GM20000 (cell line): ENCODE measurements at regions not wholly inside any gene's neighbourhood (a gene's known extent, or its start where the extent isn't known, plus 50 kb on each side); places are given as distances from the start of the nearest gene placed in this dataset.
"Not testable (repeated sequence)": the region's sequence is repeated elsewhere in the genome, so short reads cannot be mapped to it uniquely, and the experiment has no call there.

Experiments used
- DNase-seq: peaks from one replicate; pipeline ENCODE4 v3.0.0; 2012; ENCODE audit warnings: low spot score
- TF ChIP-seq, protein P1 (sequence below): IDR thresholded peaks from 2 replicates; pipeline ENCODE4 v1.5.1; 2012; ENCODE audit warnings: mild to moderate bottlenecking, control low read depth; ENCODE audit errors: extremely low read depth, missing control alignments

GRCh38 chrX:114201622-114202021, 382.3 kb upstream of the HTR2C start:
- DNase-seq = no peak
- TF ChIP-seq, protein P1, sequence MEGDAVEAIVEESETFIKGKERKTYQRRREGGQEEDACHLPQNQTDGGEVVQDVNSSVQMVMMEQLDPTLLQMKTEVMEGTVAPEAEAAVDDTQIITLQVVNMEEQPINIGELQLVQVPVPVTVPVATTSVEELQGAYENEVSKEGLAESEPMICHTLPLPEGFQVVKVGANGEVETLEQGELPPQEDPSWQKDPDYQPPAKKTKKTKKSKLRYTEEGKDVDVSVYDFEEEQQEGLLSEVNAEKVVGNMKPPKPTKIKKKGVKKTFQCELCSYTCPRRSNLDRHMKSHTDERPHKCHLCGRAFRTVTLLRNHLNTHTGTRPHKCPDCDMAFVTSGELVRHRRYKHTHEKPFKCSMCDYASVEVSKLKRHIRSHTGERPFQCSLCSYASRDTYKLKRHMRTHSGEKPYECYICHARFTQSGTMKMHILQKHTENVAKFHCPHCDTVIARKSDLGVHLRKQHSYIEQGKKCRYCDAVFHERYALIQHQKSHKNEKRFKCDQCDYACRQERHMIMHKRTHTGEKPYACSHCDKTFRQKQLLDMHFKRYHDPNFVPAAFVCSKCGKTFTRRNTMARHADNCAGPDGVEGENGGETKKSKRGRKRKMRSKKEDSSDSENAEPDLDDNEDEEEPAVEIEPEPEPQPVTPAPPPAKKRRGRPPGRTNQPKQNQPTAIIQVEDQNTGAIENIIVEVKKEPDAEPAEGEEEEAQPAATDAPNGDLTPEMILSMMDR = no peak

GRCh38 chrX:114181195-114181594, 402.7 kb upstream of the HTR2C start:
- no peak for DNase-seq
- TF ChIP-seq, protein P1 = no peak

GRCh38 chrX:114178126-114178525, 405.8 kb upstream of the HTR2C start:
- TF ChIP-seq, protein P1 = no peak
- no peak for DNase-seq

DNA sequence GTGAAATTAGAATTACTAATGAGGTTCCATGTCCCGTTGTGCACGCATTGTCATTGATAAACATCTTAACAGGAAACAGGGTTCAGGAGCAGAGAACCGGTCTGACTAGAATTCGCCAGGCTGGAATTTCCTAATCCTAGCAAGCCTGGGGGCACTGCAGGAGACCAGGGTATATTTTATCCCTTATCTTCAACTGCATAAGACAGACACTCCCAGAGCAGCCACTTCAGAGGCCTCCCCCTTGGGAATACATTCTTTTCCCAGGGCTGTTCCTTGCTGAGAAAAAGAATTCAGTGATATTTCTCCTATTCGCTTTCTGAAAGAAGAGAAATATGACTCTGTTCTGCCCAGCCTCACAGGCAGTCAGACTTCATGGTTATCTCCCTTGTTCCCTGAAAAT, 416.6 kb upstream of the HTR2C start:
- not testable (repeated sequence) for DNase-seq

- no peak for DNase-seq
- TF ChIP-seq, protein P1 = no peak
Observed at GRCh38 chrX:114166601-114167000, 417.3 kb upstream of the HTR2C start.

GRCh38 chrX:114165537-114165936, 418.3 kb upstream of the HTR2C start:
- DNase-seq = no peak
- TF ChIP-seq, protein P1 = no peak

GRCh38 chrX:114162068-114162735, 421.7 kb upstream of the HTR2C start:
- TF ChIP-seq, protein P1 = no peak

GRCh38 chrX:114152801-114153200, 431.1 kb upstream of the HTR2C start:
- DNase-seq = no peak
- TF ChIP-seq, protein P1 = no peak

More at GRCh38 chrX:114162068-114162735, 421.7 kb upstream of the HTR2C start:
- no peak for DNase-seq
